HCT116 (cell line): ENCODE measurements at regions not wholly inside any gene's neighbourhood (a gene's known extent, or its start where the extent isn't known, plus 50 kb on each side); places are given as distances from the start of the nearest gene placed in this dataset.

Experiments used
- POLR2A ChIP-seq: IDR thresholded peaks from 2 replicates; pipeline ENCODE4 v1.7.0; 2011; ENCODE audit warnings: borderline replicate concordance; ENCODE audit not compliant: insufficient read depth, insufficient read length; ENCODE audit errors: extremely low read depth
- POLR2AphosphoS5 ChIP-seq: IDR thresholded peaks from 2 replicates; pipeline ENCODE4 v1.6.1; 2011; ENCODE audit warnings: mild to moderate bottlenecking, low read depth, low read length, moderate library complexity
- TCF7L2 ChIP-seq: IDR thresholded peaks from 2 replicates; pipeline ENCODE4 v1.7.0; 2011; ENCODE audit warnings: borderline replicate concordance, inconsistent platforms; ENCODE audit not compliant: insufficient read depth, insufficient read length; ENCODE audit errors: extremely low read depth
- TF ChIP-seq, protein P1 (sequence below), 3 experiments: fragments of 200-600 bp in 1 of 3; sonication (generic) in 1 of 3; IDR thresholded peaks in 2 of 3; conservative IDR thresholded peaks in 1 of 3; 2 replicates each; pipeline ENCODE4 v1.5.1; 2012 to 2017; ENCODE audit warnings: low read depth in 2 of 3, low read length in 2 of 3, antibody characterized with exemption in 1 of 3, borderline replicate concordance in 1 of 3, control low read depth in 1 of 3, mild to moderate bottlenecking in 1 of 3, mixed read lengths in 1 of 3, mixed run types in 1 of 3, moderate library complexity in 1 of 3; ENCODE audit not compliant: insufficient read depth in 1 of 3
- TF ChIP-seq, protein P2 (sequence below): IDR thresholded peaks from 2 replicates; pipeline ENCODE4 v1.6.1; 2012; ENCODE audit warnings: low read depth

DNA sequence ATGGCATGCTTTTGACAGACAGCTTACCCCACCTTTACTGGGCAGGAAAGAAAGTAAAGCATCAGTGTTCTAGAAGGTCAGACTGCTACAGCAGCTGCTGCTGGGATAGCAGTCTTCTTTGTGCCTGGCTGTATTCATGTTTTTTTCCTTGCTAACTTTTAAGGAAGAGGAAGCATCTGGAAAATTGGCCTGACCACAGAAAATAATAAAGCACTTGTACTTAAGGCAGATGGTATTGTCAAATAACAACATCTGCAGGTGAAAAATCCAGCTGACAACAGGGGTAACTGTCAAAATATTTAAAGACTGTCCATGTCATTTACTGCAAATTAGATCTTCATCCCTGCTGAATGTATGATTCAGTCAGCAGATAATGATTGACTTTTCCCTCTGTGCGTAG, 229.0 kb downstream of the OXSM start:
- TF ChIP-seq, protein P1, sequence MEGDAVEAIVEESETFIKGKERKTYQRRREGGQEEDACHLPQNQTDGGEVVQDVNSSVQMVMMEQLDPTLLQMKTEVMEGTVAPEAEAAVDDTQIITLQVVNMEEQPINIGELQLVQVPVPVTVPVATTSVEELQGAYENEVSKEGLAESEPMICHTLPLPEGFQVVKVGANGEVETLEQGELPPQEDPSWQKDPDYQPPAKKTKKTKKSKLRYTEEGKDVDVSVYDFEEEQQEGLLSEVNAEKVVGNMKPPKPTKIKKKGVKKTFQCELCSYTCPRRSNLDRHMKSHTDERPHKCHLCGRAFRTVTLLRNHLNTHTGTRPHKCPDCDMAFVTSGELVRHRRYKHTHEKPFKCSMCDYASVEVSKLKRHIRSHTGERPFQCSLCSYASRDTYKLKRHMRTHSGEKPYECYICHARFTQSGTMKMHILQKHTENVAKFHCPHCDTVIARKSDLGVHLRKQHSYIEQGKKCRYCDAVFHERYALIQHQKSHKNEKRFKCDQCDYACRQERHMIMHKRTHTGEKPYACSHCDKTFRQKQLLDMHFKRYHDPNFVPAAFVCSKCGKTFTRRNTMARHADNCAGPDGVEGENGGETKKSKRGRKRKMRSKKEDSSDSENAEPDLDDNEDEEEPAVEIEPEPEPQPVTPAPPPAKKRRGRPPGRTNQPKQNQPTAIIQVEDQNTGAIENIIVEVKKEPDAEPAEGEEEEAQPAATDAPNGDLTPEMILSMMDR (IDR thresholded peaks at IDR 0.05 in 2 of 3, conservative IDR thresholded peaks at IDR 0.05 in 1 of 3; ENCODE audit: borderline replicate concordance in 1 of 3, insufficient read depth in 1 of 3, low read depth in 2 of 3, low read length in 2 of 3): no peak
- TF ChIP-seq POLR2A: no peak
- TF ChIP-seq, protein P2, sequence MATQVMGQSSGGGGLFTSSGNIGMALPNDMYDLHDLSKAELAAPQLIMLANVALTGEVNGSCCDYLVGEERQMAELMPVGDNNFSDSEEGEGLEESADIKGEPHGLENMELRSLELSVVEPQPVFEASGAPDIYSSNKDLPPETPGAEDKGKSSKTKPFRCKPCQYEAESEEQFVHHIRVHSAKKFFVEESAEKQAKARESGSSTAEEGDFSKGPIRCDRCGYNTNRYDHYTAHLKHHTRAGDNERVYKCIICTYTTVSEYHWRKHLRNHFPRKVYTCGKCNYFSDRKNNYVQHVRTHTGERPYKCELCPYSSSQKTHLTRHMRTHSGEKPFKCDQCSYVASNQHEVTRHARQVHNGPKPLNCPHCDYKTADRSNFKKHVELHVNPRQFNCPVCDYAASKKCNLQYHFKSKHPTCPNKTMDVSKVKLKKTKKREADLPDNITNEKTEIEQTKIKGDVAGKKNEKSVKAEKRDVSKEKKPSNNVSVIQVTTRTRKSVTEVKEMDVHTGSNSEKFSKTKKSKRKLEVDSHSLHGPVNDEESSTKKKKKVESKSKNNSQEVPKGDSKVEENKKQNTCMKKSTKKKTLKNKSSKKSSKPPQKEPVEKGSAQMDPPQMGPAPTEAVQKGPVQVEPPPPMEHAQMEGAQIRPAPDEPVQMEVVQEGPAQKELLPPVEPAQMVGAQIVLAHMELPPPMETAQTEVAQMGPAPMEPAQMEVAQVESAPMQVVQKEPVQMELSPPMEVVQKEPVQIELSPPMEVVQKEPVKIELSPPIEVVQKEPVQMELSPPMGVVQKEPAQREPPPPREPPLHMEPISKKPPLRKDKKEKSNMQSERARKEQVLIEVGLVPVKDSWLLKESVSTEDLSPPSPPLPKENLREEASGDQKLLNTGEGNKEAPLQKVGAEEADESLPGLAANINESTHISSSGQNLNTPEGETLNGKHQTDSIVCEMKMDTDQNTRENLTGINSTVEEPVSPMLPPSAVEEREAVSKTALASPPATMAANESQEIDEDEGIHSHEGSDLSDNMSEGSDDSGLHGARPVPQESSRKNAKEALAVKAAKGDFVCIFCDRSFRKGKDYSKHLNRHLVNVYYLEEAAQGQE: no peak
- TF ChIP-seq POLR2AphosphoS5: no peak
- no peak for TF ChIP-seq TCF7L2
